Ascending aorta (tissue), 2 donors: ENCODE measurements at regions not wholly inside any gene's neighbourhood (a gene's known extent, or its start where the extent isn't known, plus 50 kb on each side); places are given as distances from the start of the nearest gene placed in this dataset.

Experiments used
- DNase-seq, 2 donors: peaks; one replicate each; pipeline ENCODE4 v3.0.0-alpha.2; 2019; ENCODE audit warnings: low spot score in 2 of 2
- H3K27ac ChIP-seq, 2 donors: fragments of 200-600 bp; sonication (generic); one replicate each; pipeline ENCODE4 v1.5.1; 2016 to 2017; ENCODE audit warnings: mild to moderate bottlenecking in 1 of 2
- H3K27me3 ChIP-seq: fragments of 200-600 bp; sonication (generic); one replicate; pipeline ENCODE4 v1.5.1; 2017
- H3K36me3 ChIP-seq, 2 donors: fragments of 200-600 bp; sonication (generic); one replicate each; pipeline ENCODE4 v1.5.1; 2016
- H3K4me1 ChIP-seq, 2 donors: fragments of 200-600 bp; sonication (generic); one replicate each; pipeline ENCODE4 v1.5.1; 2016 to 2017; ENCODE audit warnings: mild to moderate bottlenecking in 1 of 2
- H3K4me3 ChIP-seq, 2 donors: fragments of 200-600 bp; sonication (generic); one replicate each; pipeline ENCODE4 v1.5.1; 2016 to 2017; ENCODE audit warnings: mild to moderate bottlenecking in 1 of 2
- H3K9me3 ChIP-seq, 2 donors: fragments of 200-600 bp; sonication (generic); one replicate each; pipeline ENCODE4 v1.5.1; 2016
- intact Hi-C: fragments of 100-400 bp; cut with DNase I; formaldehyde crosslinking; loops from one replicate; pipeline ENCODE4 v1.15.1; 2023
- TF ChIP-seq, protein P1 (sequence below), 3 experiments: fragments of 200-600 bp in 2 of 3; fragments of 450-650 bp in 1 of 3; sonication (generic) in 2 of 3; IDR thresholded peaks; one replicate each; pipeline ENCODE4 v1.5.1; 2016 to 2019; ENCODE audit warnings: antibody characterized with exemption in 3 of 3, mild to moderate bottlenecking in 1 of 3, moderate library complexity in 1 of 3

DNA sequence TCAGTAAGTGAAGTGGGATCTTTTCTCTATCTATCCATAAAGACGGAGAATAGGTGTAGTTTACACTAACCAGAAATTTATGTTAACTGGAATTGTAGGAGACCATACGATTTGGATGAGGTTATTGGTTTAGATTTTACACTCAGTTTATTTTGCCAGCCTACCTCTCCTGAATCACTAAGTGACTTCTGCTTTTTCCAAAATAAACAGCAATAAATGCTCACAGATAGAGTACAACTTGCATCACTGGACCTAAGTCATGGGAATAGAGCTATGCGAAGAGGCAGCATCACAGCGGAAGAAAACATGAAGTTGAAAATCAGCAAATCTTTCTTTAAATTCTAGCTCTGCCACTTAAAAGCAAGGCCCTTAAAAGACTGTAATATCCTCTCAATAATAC is 781.0 kb downstream of the LIG4 start:
- H3K27ac ChIP-seq: no peak overlapping the region
- H3K36me3 ChIP-seq: no peaks in the 10 kb centered on the region
- DNase-seq: no peak
- H3K9me3 ChIP-seq: no peaks in the 10 kb centered on the region
- H3K4me3 ChIP-seq: no peak overlapping the region
- TF ChIP-seq, protein P1, sequence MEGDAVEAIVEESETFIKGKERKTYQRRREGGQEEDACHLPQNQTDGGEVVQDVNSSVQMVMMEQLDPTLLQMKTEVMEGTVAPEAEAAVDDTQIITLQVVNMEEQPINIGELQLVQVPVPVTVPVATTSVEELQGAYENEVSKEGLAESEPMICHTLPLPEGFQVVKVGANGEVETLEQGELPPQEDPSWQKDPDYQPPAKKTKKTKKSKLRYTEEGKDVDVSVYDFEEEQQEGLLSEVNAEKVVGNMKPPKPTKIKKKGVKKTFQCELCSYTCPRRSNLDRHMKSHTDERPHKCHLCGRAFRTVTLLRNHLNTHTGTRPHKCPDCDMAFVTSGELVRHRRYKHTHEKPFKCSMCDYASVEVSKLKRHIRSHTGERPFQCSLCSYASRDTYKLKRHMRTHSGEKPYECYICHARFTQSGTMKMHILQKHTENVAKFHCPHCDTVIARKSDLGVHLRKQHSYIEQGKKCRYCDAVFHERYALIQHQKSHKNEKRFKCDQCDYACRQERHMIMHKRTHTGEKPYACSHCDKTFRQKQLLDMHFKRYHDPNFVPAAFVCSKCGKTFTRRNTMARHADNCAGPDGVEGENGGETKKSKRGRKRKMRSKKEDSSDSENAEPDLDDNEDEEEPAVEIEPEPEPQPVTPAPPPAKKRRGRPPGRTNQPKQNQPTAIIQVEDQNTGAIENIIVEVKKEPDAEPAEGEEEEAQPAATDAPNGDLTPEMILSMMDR (IDR thresholded peaks at IDR 0.05): no peak
- intact Hi-C loops: no loop called here
- H3K27me3 ChIP-seq: no peaks in the 10 kb centered on the region
- H3K4me1 ChIP-seq: no peaks in the 10 kb centered on the region

DNA sequence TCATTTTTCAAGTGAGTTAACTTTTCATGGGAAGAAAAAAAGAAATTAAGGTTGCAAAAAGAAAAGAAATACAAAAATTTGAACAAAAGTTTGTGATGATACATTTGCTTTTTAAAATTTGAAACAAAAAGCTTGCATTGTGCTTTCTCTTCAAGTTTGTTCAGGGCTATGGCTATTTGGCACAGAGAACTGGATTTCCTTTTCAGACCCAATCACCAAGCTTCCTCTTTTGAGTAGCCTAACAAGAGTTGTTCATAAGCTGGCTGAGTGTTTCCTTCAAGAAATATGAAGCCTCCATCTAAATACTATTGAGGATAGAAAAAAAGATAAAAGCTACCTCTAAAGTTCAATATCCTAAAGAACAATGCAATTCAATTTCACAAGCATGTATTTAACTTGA is 787.8 kb downstream of the LIG4 start:
- Histone ChIP-seq H3K9me3 (no peaks in the 10 kb centered on the region), H3K4me1 (no peaks in the 10 kb centered on the region), H3K4me3 (no peak overlapping the region), H3K27me3 (no peaks in the 10 kb centered on the region), H3K27ac (no peak overlapping the region), H3K36me3 (no peaks in the 10 kb centered on the region)
- TF ChIP-seq, protein P1 (IDR thresholded peaks at IDR 0.05): no peak
- DNase-seq: no peak
- intact Hi-C loops: no loop called here

DNA sequence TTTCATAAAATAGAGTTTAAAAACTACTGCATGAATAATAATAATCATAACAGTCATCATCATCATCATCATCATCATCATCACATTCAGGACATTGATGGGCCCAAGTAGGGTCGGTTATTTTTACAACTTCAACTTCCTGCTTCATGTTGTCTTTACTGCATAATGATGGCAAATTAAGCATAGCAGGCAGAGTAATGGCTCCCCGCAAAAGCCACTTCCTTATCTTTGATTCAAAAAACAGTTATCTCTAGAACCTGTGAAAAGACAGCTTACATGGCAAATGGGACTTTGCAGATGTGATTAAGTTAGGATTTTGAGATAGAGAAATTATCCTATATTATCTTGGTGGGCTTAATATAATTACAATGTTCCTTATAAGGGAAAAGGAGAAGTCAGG is 792.9 kb downstream of the LIG4 start:
- Histone ChIP-seq H3K36me3 (no peaks in the 10 kb centered on the region), H3K27me3 (no peaks in the 10 kb centered on the region), H3K4me1 (no peaks in the 10 kb centered on the region), H3K9me3 (no peaks in the 10 kb centered on the region), H3K4me3 (no peak overlapping the region), H3K27ac (no peak overlapping the region)
- no peak for DNase-seq
- TF ChIP-seq, protein P1 (IDR thresholded peaks at IDR 0.05): no peak
- intact Hi-C loops: no loop called here

DNA sequence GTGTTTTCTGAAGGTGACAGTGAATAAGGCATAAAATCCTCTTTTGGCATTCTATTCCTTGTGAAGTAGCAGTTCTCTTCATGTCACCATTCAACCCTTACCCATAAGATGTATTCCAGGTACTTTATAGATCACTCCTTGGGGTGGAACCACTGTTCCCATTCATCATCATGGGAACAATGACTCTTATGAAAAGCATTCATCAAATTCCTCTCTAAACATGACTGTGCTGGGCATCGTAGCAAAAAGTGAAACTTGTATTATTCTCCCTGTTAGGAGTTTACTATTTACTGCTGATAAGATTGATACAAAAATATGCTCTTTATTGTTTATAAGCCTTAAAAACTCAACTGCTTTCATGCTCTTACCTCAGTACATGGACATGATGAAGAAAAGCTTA is 793.4 kb downstream of the LIG4 start:
- H3K36me3 ChIP-seq: no peaks in the 10 kb centered on the region
- no peak overlapping the region for H3K4me3 ChIP-seq
- no peaks in the 10 kb centered on the region for H3K9me3 ChIP-seq
- TF ChIP-seq, protein P1 (IDR thresholded peaks at IDR 0.05): no peak
- intact Hi-C loops: no loop called here
- H3K4me1 ChIP-seq: no peaks in the 10 kb centered on the region
- H3K27ac ChIP-seq: no peak overlapping the region
- no peak for DNase-seq
- H3K27me3 ChIP-seq: no peaks in the 10 kb centered on the region

- TF ChIP-seq, protein P1 (IDR thresholded peaks at IDR 0.05): no peak
- H3K4me3 ChIP-seq: no peak overlapping the region
- intact Hi-C loops: no loop called here
Observed at GRCh38 chr13:107421028-107421427, 794.3 kb downstream of the LIG4 start.

DNA sequence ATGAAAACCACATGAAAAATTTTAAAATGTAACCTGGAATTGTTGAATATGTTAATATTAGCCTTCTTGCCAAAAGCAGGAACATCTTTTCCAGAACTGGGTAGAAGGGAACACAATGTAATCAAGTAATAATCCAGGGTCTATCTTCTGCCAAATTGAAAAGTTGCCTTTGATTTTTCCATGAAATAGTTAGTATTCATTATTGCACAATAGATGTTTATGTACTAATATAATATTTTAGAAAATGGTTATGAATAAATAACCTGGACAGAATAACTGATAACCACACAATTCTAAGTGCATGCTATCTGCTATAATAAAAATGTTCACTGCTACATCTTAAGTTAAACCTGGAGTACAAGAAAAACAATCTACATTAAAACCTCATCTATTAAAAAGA is 802.3 kb downstream of the LIG4 start:
- Histone ChIP-seq H3K27ac (no peak overlapping the region), H3K4me3 (no peak overlapping the region), H3K27me3 (no peaks in the 10 kb centered on the region), H3K4me1 (no peaks in the 10 kb centered on the region), H3K9me3 (no peaks in the 10 kb centered on the region), H3K36me3 (no peaks in the 10 kb centered on the region)
- TF ChIP-seq, protein P1 (IDR thresholded peaks at IDR 0.05): no peak
- intact Hi-C loops: no loop called here
- no peak for DNase-seq

More at GRCh38 chr13:107421028-107421427, 794.3 kb downstream of the LIG4 start:
- no peaks in the 10 kb centered on the region for H3K36me3 ChIP-seq
- no peak overlapping the region for H3K27ac ChIP-seq
- no peaks in the 10 kb centered on the region for H3K27me3 ChIP-seq
- DNase-seq: no peak
- H3K9me3 ChIP-seq: no peaks in the 10 kb centered on the region
- H3K4me1 ChIP-seq: no peaks in the 10 kb centered on the region
